ENCODE measurements at regions not wholly inside any gene's neighbourhood (a gene's known extent, or its start where the extent isn't known, plus 50 kb on each side); places are given as distances from the start of the nearest gene placed in this dataset.
"Not testable (repeated sequence)": the region's sequence is repeated elsewhere in the genome, so short reads cannot be mapped to it uniquely, and the experiment has no call there.

GRCh38 chr3:153856932-153857331, 264.3 kb upstream of the ARHGEF26 start:
- no peak for DNase-seq

GRCh38 chr3:153864793-153865192, 256.4 kb upstream of the ARHGEF26 start:
- no peak for DNase-seq

GRCh38 chr3:153866901-153867300, 254.3 kb upstream of the ARHGEF26 start:
- no peak for DNase-seq

- not testable (repeated sequence) for DNase-seq
These were observed 246.8 kb upstream of the ARHGEF26 start for GRCh38 chr3:153874348-153874747.

- DNase-seq, result no peak
These were observed 240.7 kb upstream of the ARHGEF26 start for GRCh38 chr3:153880493-153880892.

- DNase-seq, result no peak
These were observed 240.0 kb upstream of the ARHGEF26 start for GRCh38 chr3:153881201-153881600.

- no peak for DNase-seq
These were observed 235.8 kb upstream of the ARHGEF26 start for GRCh38 chr3:153885359-153885758.

GRCh38 chr3:153889905-153890334, 231.3 kb upstream of the ARHGEF26 start:
- DNase-seq, result no peak

GRCh38 chr3:153892126-153892525, 229.1 kb upstream of the ARHGEF26 start:
- no peak for DNase-seq

GRCh38 chr3:153894857-153895256, 226.3 kb upstream of the ARHGEF26 start:
- DNase-seq, result no peak

GRCh38 chr3:153896197-153896596, 225.0 kb upstream of the ARHGEF26 start:
- DNase-seq, result no peak

- no peak for DNase-seq
These were observed 224.0 kb upstream of the ARHGEF26 start for GRCh38 chr3:153897025-153897723.

- no peak for DNase-seq
These were observed 223.3 kb upstream of the ARHGEF26 start for GRCh38 chr3:153897842-153898241.

- no peak for DNase-seq
These were observed 220.0 kb upstream of the ARHGEF26 start for GRCh38 chr3:153901152-153901551.

- no peak for DNase-seq
These were observed 219.2 kb upstream of the ARHGEF26 start for GRCh38 chr3:153901991-153902390.

- no peak for DNase-seq
These were observed 217.8 kb upstream of the ARHGEF26 start for GRCh38 chr3:153903430-153903829.

- no peak for DNase-seq
These were observed 214.8 kb upstream of the ARHGEF26 start for GRCh38 chr3:153906366-153906765.

GRCh38 chr3:153910387-153910786, 210.8 kb upstream of the ARHGEF26 start:
- DNase-seq, result no peak

GRCh38 chr3:153911116-153911515, 210.1 kb upstream of the ARHGEF26 start:
- no peak for DNase-seq

GRCh38 chr3:153919773-153920172, 201.4 kb upstream of the ARHGEF26 start:
- DNase-seq, result no peak

GRCh38 chr3:153921826-153922225, 199.4 kb upstream of the ARHGEF26 start:
- DNase-seq, result no peak

- DNase-seq, result no peak
These were observed 195.2 kb upstream of the ARHGEF26 start for GRCh38 chr3:153925841-153926514.

- no peak for DNase-seq
These were observed 194.1 kb upstream of the ARHGEF26 start for GRCh38 chr3:153927107-153927506.

- DNase-seq, result no peak
These were observed 192.3 kb upstream of the ARHGEF26 start for GRCh38 chr3:153928851-153929250.

- not testable (repeated sequence) for DNase-seq
These were observed 187.7 kb upstream of the ARHGEF26 start for GRCh38 chr3:153933481-153933880.
